HUES6 (cell line): ENCODE measurements at regions not wholly inside any gene's neighbourhood (a gene's known extent, or its start where the extent isn't known, plus 50 kb on each side); places are given as distances from the start of the nearest gene placed in this dataset.
"Not testable (repeated sequence)": the region's sequence is repeated elsewhere in the genome, so short reads cannot be mapped to it uniquely, and the experiment has no call there.

ENCODE experiments used
- H3K27ac ChIP-seq: 2 replicates; pipeline ENCODE4 v1.7.0; 2013; ENCODE audit warnings: low read depth, mild to moderate bottlenecking, low read length, inconsistent platforms
- H3K27me3 ChIP-seq: 2 replicates; pipeline ENCODE4 v1.6.1; 2013; ENCODE audit warnings: low read length; ENCODE audit not compliant: control insufficient read depth, insufficient read depth
- H3K36me3 ChIP-seq: 2 replicates; pipeline ENCODE4 v1.6.1; 2013; ENCODE audit warnings: low read length; ENCODE audit not compliant: control insufficient read depth, insufficient read depth
- H3K4me1 ChIP-seq: 2 replicates; pipeline ENCODE4 v1.6.1; 2013; ENCODE audit warnings: low read length; ENCODE audit not compliant: control insufficient read depth, insufficient read depth
- H3K4me3 ChIP-seq: 2 replicates; pipeline ENCODE4 v1.5.1; 2013; ENCODE audit warnings: low read depth, low read length
- H3K9ac ChIP-seq: one replicate; pipeline ENCODE4 v1.6.1; 2013; ENCODE audit warnings: mild to moderate bottlenecking, low read length
- H3K9me3 ChIP-seq: 2 replicates; pipeline ENCODE4 v1.6.1; 2013; ENCODE audit warnings: low read depth, low read length; ENCODE audit not compliant: control insufficient read depth, insufficient read depth

- H3K4me3 ChIP-seq, H3K27ac ChIP-seq, H3K9ac ChIP-seq, H3K27me3 ChIP-seq, H3K9me3 ChIP-seq, H3K4me1 ChIP-seq, H3K36me3 ChIP-seq: not testable (repeated sequence)
Measured at GRCh38 chr1:117314951-117315350, 52.3 kb upstream of the MAN1A2 start.

- H3K9ac ChIP-seq, result no peak overlapping the region
- H3K4me3 ChIP-seq, result no peak overlapping the region
- H3K4me1 ChIP-seq, result no peaks in the 10 kb centered on the region
- H3K27ac ChIP-seq, result no peak overlapping the region
- no peaks in the 10 kb centered on the region for H3K36me3 ChIP-seq
- no peaks in the 10 kb centered on the region for H3K9me3 ChIP-seq
- H3K27me3 ChIP-seq, result no peaks in the 10 kb centered on the region
Measured at GRCh38 chr1:117313555-117313954, 53.7 kb upstream of the MAN1A2 start.

DNA sequence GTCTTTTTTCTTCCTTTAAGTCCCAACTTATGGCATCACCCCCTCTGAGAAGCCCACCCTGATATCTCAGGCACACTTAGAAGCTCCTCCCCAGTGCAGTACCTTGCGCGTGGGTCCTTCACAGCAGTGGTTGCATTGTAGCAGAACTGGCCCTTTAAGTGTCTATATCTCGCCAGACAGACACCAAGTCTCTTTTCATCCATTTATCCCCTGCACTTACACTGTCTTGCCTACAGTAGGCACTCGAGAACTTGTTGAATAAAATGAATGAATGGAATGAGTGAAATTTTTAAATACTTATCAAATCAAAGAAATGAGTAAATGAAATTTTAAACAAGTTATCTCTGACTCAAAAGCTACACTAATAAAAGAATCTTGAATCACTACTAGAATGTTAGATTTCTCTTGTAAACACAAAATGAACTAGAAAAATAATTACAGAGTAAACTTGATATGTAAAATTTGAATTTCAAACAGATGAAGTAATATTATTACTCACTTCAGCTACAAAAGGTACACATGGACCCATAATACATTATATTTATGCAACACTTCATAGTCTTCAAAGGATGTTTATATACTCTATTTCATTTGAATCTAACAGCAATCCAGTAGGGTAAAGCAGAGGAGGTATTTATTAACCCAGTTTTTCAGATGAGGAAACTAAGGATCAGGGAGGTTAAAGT lies 54.7 kb upstream of the MAN1A2 start:
- H3K9me3 ChIP-seq, result no peaks in the 10 kb centered on the region
- no peak overlapping the region for H3K9ac ChIP-seq
- H3K4me1 ChIP-seq, result no peaks in the 10 kb centered on the region
- no peak overlapping the region for H3K27ac ChIP-seq
- no peaks in the 10 kb centered on the region for H3K36me3 ChIP-seq
- no peaks in the 10 kb centered on the region for H3K27me3 ChIP-seq
- H3K4me3 ChIP-seq, result no peak overlapping the region

DNA sequence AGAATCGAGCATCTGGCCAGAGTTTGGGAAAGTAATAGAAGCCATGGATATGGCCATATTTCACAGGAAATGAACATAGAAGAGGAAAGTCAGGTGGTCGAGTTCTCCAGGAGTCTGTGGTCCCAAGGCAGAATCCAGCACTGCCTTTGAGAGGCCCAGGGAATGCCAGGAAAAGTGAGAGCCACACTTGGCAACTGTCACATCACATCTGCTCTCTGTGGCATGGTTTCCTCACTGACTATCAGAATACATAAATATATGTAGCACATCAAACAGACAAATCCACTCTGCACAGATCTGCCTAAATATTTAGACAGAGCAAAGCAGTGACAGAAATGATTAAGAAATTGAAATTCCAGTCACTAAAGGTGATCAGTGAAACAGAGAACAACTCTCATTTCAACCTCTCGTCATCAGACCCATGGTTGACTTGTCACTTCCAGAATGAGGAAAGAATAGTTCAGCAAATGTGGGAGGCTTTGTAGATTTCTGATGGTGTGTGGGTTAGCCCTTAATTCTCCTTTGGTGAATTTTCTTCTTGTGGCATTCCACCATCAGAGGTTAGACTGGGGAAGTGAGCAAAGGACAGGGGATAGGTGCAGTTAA lies 58.8 kb upstream of the MAN1A2 start:
- H3K27me3 ChIP-seq, result no peaks in the 10 kb centered on the region
- H3K27ac ChIP-seq, result no peak overlapping the region
- H3K4me1 ChIP-seq, result no peaks in the 10 kb centered on the region
- no peak overlapping the region for H3K4me3 ChIP-seq
- no peaks in the 10 kb centered on the region for H3K9me3 ChIP-seq
- H3K9ac ChIP-seq, result no peak overlapping the region
- no peaks in the 10 kb centered on the region for H3K36me3 ChIP-seq

DNA sequence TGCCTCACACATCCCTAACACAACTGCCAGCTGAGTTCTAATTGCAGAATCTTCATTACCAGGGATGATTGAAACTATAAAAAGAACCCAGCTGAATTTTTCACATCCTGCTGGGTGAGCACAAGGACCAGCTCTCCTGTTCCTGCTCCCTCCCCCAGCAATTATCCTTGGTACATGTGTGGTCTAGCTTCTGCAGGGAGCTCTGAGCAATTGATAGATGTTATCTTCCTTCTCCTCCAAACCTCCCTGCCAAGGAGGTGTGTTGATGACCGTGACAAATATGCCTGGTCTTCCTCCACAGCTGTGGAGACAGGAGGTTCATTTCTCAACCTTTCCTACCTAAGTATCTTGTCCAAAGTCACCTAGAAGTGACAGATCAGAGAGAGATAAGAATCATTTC lies 65.3 kb upstream of the MAN1A2 start:
- no peaks in the 10 kb centered on the region for H3K27me3 ChIP-seq
- H3K4me3 ChIP-seq, result no peak overlapping the region
- no peaks in the 10 kb centered on the region for H3K36me3 ChIP-seq
- no peak overlapping the region for H3K9ac ChIP-seq
- H3K27ac ChIP-seq, result no peak overlapping the region
- peaks cover 4% of the 10 kb centered on the region; the same call in 1 of the 2 replicates for H3K9me3 ChIP-seq
- H3K4me1 ChIP-seq, result no peaks in the 10 kb centered on the region

- H3K27me3 ChIP-seq, H3K4me3 ChIP-seq, H3K9ac ChIP-seq, H3K27ac ChIP-seq, H3K4me1 ChIP-seq, H3K9me3 ChIP-seq, H3K36me3 ChIP-seq: not testable (repeated sequence)
Measured at GRCh38 chr1:117300183-117300582, 67.1 kb upstream of the MAN1A2 start.

- H3K27me3 ChIP-seq, result no peaks in the 10 kb centered on the region
- H3K9me3 ChIP-seq, result no peaks in the 10 kb centered on the region
- H3K36me3 ChIP-seq, result no peaks in the 10 kb centered on the region
Measured at GRCh38 chr1:117295001-117295400, 72.2 kb upstream of the MAN1A2 start.

DNA sequence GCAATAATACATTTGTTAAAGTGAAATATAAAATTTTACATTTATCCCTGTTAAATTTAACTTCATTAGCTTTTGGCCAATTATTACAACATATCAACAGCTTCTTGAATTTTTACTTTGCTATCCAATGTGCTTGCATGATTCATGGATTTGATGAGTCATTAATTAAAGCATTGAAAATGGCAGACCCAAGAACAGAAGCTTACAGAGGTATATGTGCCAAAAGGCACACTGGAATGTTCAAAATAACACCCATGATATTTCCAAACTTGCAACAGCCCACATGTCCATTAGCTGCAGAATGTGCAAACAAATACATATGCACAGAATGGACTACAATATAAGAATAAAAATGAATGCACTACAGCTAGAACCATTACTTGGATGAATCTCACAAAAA lies 76.4 kb upstream of the MAN1A2 start:
- Histone ChIP-seq H3K4me1 (no peaks in the 10 kb centered on the region), H3K9ac (no peak overlapping the region), H3K4me3 (no peak overlapping the region), H3K36me3 (no peaks in the 10 kb centered on the region), H3K27me3 (no peaks in the 10 kb centered on the region), H3K27ac (no peak overlapping the region), H3K9me3 (no peaks in the 10 kb centered on the region)

More at GRCh38 chr1:117295001-117295400, 72.2 kb upstream of the MAN1A2 start:
- Histone ChIP-seq H3K4me1 (no peaks in the 10 kb centered on the region), H3K27ac (no peak overlapping the region), H3K4me3 (no peak overlapping the region), H3K9ac (no peak overlapping the region)

DNA sequence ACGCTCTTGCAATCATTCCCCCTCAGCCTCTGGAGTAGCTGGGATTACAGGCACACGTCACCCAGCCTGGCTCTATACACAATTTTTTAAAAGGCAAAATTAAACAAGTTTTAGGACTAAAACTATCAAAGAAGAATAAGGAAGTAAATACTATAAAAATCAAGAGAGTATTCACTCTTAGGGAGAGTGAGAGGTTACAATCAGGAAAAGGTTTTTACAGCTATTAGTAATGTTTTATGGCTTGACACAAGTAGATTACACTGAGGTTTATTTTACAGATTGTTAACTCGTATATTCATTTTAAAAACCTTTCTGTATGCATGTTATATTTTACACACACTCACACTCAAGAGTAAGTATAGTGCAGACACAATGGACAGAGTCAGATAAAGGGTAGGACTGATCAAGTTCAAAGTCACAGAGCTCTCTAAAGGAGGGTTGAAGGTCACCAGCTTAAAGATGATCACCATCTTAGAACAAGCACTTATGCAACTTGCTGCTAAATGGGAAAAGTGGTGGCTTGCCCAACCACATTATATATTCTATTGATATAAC lies 77.9 kb upstream of the MAN1A2 start:
- no peaks in the 10 kb centered on the region for H3K4me1 ChIP-seq
- no peak overlapping the region for H3K4me3 ChIP-seq
- H3K9me3 ChIP-seq, result no peaks in the 10 kb centered on the region
- H3K36me3 ChIP-seq, result no peaks in the 10 kb centered on the region
- H3K27ac ChIP-seq, result no peak overlapping the region
- H3K9ac ChIP-seq, result no peak overlapping the region
- H3K27me3 ChIP-seq, result no peaks in the 10 kb centered on the region

DNA sequence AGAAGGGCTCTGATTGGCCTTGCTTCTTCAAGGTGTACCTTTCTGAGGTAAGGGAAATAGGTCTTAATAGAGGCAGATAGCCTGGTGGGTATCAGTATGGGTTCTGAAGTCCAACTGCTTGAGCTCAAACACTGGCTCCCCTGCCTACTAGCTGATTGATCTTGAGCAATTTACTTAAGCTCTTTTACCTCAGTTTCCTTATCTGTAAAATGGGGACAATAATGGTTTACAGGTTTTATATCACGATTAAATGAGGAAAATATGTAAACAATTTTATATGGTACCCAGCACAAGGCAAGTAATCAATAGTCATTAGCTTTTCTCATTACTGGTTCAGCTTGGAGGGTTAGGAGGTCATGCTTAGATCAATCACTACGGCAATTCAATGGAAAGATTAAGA lies 75.8 kb upstream of the VTCN1 start:
- Histone ChIP-seq H3K9ac (no peak overlapping the region), H3K4me3 (no peak overlapping the region), H3K4me1 (no peaks in the 10 kb centered on the region), H3K27ac (no peak overlapping the region), H3K36me3 (no peaks in the 10 kb centered on the region), H3K27me3 (no peaks in the 10 kb centered on the region), H3K9me3 (no peaks in the 10 kb centered on the region)

DNA sequence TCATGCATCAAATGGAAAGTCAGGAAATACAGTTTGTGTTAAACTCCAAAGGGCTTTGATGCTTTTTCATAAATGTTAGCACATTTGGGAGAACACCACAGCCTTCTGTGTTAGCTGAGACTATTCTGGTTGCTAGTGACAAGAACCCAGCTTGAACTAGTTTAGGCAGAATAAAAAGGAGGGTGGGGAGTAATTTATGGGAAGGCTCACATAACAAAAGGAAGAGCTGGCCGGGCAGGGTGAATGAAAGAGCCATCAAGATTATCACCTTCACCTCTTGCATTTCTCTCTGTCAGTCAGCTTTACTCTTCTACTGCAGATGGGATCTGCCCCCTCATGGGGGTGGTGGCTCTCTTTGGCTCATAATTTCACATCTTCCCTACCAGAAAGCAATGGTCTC lies 75.4 kb upstream of the VTCN1 start:
- H3K4me3 ChIP-seq, result no peak overlapping the region
- H3K27me3 ChIP-seq, result no peaks in the 10 kb centered on the region
- H3K36me3 ChIP-seq, result no peaks in the 10 kb centered on the region
- no peak overlapping the region for H3K27ac ChIP-seq
- no peaks in the 10 kb centered on the region for H3K9me3 ChIP-seq
- no peaks in the 10 kb centered on the region for H3K4me1 ChIP-seq
- H3K9ac ChIP-seq, result no peak overlapping the region
